Peyer's patch (tissue), 4 donors: ENCODE measurements at regions not wholly inside any gene's neighbourhood (a gene's known extent, or its start where the extent isn't known, plus 50 kb on each side); places are given as distances from the start of the nearest gene placed in this dataset.

ENCODE experiments used
- POLR2A ChIP-seq, 2 donors: fragments of 450-650 bp; IDR thresholded peaks; one replicate each; pipeline ENCODE4 v1.5.1; 2017; ENCODE audit warnings: antibody characterized with exemption in 2 of 2, mild to moderate bottlenecking in 2 of 2, moderate library complexity in 2 of 2
- TF ChIP-seq, protein P1 (sequence below), 6 experiments: fragments of 450-650 bp in 4 of 6; fragments of 200-600 bp in 2 of 6; sonication (generic) in 1 of 6; IDR thresholded peaks; one replicate each; pipeline ENCODE4 v1.5.1; 2017 to 2019; ENCODE audit warnings: antibody characterized with exemption in 6 of 6, mild to moderate bottlenecking in 3 of 6, moderate library complexity in 1 of 6

DNA sequence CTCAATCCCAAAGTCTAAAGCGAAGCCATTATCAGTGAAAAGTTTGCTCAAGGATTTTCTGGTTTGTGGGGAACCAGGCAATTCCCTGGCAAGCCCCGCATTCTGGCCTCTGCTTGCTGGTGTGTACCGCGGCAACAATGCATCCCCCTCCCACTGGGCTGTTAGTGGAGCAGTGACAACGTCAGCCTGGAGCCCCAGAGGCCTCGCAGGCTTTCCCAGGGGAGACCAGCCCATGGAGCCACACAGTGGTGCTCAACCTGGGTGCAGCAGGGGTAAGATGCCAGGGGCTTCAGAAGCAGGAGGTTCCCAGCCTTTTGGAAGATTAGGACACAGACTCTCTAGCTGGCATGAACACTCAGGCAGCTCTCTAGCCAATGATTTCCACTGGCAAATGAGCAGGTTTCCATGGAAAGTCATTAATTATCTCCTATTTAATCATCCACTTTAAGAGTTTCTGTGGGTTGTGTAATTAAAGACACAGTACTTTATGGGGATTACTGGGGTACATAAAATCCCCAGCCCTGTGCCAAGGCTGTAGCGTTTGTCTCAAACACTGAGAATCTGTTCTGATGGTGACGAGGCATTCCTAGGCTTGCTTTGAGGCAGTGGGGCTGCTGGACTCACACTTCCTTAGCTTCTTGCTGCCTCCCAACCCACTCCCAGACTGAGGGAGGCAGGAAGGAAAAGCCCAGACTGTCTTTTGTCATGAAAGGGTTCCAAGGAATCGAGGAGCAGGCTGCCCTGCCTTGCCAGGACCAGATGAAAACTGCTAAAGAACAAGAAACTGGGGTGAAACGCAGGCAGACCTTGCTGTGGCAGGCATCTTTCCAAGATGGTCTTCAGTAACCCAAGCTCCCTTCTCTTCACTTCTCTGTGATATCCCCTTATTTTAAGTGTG lies 411.9 kb upstream of the SHH start:
- TF ChIP-seq, protein P1, sequence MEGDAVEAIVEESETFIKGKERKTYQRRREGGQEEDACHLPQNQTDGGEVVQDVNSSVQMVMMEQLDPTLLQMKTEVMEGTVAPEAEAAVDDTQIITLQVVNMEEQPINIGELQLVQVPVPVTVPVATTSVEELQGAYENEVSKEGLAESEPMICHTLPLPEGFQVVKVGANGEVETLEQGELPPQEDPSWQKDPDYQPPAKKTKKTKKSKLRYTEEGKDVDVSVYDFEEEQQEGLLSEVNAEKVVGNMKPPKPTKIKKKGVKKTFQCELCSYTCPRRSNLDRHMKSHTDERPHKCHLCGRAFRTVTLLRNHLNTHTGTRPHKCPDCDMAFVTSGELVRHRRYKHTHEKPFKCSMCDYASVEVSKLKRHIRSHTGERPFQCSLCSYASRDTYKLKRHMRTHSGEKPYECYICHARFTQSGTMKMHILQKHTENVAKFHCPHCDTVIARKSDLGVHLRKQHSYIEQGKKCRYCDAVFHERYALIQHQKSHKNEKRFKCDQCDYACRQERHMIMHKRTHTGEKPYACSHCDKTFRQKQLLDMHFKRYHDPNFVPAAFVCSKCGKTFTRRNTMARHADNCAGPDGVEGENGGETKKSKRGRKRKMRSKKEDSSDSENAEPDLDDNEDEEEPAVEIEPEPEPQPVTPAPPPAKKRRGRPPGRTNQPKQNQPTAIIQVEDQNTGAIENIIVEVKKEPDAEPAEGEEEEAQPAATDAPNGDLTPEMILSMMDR (IDR thresholded peaks at IDR 0.05), result no peak
- TF ChIP-seq POLR2A (IDR thresholded peaks at IDR 0.05), result no peak
